DMS153 treated with DMSO at 0.1 percent for 48 hours (cell line): ENCODE measurements at regions not wholly inside any gene's neighbourhood (a gene's known extent, or its start where the extent isn't known, plus 50 kb on each side); places are given as distances from the start of the nearest gene placed in this dataset.

Experiments
- DNase-seq: peaks from one replicate; lab custom pipeline; 2025; ENCODE audit not compliant: unreplicated experiment; lab: John Stamatoyannopoulos, UW

DNA sequence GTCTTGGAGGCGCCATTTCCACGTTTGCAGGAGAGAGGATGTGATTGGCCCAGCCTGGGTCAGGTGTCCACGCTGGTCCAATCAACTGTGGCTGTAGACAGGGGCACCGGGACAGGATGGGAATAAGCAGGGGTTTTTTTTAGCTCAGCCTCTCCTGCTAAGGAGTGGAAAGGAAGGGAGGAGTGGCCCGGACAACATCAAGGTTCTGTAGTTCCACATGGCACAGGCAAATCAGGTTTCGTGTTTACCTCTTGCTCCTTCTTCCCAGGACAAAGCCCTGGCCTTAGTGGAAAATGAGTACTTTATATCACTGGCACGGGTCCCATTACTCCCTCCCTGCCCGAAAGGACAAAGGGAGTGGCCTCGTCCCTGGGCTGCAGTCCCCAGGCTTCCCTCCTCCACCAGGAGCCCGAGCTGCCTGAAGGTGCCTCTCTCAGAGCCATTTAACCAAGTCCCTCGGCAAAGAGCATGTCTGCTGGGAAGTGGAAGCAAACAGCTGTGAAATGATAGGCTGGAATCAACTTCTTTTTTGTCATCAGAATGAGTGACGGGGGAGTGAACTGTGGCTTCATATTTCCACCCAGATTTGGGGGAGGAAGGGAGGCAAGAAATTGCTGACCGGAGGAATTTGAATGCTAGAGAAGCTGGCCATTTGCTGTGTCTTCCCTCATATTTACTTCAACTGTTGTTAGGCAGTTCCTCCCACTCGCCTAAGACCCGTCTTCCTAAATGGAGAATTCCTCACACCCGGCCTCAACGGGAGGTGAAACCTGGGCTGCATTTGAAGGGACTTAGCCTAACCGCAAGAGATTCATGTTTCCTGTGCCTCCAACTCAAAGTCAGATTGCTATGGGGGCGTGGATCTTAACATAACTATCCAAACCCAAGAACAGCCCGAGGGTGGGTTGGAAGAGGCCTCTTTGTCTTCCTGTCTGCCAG, 84.9 kb upstream of the SLC44A3 start:
- no peak for DNase-seq

DNA sequence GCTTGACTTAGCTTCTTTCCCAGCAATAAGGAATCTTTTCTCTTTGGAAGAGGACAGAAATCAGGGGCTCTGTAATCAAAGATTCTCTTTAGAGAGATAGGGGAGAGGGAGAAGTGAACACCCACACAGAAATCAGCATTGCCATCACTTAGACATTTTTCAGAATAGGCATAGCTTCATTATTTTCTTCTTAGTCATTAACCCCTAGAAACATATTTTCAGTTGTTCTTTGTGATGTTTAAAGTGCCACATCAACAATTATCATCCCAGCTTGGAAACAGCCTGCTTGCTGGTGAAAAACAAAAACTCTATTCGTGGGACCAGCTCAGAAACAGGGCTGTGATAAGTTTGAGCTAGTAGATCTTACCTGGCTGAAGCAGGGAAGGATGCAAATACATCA, 88.3 kb upstream of the SLC44A3 start:
- DNase-seq: no peak

DNA sequence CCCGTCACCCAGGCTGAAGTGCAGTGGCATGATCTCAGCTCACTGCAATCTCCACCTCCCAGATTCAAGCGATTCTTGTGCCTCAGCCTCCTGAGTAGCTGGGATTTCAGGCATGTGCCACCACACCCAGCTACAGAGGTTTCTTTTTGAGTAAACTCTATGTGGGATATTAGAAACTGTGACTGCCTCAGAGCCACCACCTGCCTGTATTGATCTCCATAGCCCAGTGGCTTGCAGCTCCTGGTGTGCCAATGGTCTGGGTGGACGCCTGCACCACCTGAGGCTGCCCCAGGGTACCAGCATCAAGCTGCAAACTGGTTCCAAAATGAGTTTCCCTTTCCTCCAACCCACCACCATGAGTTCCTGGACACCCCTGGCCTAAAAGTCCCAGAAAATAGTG, 89.7 kb upstream of the SLC44A3 start:
- DNase-seq: no peak

DNA sequence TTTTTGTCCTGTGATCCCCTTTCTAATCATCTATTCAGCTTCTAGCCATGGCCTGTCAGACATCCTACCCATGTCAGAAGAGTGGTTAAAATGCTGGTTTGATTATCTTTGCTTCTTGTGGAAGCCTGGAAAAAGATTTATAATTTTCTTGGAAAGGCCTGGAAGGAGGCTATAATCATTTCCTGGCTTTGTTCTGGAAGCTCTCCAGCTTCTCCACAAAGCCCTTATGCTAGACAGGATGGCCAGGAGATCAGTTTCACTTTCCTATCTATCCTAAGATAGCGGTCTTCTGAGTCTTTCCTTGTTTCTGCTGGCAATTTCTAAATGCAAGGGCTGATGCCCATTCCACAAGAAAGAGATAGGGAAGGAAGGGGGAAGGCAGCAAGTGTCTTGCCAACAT, 90.9 kb upstream of the SLC44A3 start:
- DNase-seq: no peak

DNA sequence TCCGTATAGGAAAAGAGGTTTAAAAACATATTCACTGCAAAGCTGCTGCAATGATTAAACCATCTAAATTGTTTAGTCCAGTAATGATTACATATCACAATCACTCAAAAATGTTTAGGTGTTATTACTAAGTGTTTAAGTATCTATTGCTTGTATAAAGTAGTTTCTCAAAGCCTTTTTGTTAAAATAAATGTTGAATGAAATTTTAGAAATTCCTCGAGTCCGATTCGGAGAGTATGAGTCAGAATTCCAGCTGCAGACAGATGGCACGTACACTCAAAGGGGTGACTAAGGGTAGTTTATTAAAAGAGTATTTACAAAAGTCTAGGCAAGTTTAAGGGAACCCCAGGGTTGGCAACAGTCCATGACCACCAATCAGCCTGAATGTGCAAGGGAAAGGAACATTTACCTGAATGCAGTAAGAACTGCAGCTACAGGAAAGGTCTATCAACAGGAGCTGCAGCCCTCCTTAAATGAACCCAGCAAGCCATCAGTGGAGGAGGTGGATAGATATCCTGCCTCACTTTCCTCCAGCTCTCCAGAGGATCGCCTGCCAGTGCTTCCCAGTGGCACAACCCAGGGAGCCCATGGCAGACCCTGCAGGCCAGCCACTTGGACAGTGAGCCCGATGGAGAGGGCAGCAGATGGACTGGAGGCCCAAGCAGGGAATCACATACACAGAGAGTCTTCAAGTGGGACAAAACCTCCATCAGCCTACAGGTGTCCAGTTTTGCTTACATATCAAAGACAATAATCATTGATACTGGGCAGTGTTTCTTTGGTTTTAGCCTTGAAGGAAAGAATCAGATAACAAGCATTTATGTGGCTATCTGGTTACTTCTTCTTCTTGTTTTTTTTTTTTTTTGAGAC, 92.1 kb upstream of the SLC44A3 start:
- DNase-seq: no peak

DNA sequence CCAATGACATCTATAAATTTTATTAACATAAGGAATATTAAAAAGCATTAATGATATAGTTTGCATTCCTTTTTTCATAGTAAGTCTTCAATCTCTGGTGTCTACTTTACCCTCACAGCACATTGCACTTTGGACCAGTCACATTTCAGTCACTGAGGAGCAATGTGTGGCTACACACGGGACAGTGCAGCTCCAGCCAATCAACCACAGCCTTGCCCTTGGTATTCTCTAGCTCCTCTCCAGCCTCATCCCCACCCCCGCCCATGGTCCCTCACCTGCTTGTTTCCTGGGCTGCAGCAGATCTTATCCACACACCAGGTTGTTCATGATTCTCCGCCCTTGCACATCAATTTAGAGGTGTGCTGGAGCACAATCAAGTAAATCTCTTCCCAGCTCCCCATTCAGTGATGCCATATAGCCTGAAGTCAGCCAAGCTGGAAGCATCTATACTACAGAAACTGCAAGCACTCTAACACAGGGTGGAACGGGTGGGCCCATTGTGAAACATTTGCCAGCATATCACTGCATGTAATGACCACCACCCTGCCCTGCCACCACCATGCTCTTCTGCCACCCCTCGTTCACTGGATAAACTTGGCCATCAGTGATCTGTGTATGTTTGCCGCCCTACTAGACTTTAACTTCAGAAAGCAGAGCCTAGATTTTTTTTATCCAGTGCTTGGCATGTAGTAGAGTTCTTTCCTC, 93.0 kb upstream of the SLC44A3 start:
- no peak for DNase-seq

DNA sequence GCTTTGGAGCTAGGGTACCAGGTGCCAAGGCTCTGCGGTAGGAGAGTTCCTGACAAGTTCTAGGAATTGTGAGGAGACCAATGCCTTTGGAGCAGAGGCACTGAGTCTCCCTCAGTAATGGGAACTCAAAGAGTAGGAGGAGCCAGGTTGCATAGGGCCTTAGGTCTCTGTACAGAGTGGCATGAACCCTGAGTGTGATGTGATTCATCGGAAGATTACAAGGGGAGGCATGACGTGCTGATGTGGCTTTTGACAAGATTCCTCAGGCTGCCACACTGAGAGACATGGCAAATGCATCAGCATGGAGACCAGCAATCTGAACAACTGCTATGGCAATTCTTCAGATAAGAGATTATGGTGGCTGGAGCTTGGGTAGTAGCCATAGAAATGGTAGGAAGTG, 94.6 kb upstream of the SLC44A3 start:
- no peak for DNase-seq

DNA sequence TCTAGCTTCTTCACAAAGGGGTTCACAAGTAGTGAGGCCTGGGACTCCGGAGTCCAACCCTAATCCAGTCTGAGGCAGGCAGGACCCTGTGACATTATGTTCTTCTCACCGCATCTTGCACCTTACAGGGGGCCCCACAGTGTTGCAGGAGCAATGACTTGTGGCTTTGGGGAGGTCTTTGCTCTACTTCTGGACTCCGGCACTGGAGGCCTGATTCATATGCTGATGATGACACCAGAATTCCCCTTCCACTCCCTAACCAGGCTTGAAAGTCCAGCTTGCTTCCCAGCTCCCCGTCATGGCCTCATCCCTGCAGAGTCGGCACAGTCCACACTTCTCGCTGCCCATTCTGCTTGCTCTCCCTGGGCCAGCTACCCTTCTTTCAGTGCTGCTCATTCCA, 96.3 kb upstream of the SLC44A3 start:
- no peak for DNase-seq

DNA sequence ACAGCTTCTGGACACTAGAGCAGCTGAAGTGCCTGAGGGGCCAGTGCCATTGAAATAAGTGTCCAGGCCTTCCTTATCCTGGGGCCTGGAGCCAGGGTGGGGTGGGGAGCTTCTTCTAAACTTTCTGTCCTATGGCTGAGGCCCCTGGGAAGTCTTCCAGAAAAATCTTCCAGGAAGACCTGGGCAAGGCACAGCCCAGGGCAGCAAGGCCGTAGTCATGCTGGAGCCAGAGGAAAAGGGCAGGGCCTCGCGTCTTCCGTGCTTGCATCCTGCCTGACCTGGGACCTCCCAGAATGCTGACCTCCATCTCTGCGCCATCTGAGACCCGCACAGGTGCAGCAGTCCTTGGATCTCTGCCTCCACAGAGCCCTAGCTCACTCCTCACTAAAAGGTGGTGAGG, 96.7 kb upstream of the SLC44A3 start:
- DNase-seq: no peak

DNA sequence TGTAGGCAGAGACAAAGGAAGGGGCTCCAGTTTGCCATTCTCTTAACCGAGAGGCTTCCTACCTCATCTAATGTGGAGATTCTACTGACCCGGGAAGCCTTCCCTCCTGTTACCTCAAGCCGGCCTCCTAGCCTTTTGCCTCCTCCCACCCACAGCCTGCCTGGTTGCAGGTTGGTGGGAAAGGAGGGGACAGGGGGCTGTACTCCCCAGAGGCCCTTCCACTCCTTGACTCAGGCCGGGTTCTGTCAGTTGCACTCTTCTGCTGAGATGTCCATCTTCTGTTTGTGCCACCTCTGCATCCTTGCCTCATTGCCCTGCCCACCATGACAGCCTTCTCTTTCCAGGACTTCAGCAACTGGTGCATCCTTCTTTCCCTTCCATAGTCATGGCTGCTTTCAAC, 98.0 kb upstream of the SLC44A3 start:
- no peak for DNase-seq

DNA sequence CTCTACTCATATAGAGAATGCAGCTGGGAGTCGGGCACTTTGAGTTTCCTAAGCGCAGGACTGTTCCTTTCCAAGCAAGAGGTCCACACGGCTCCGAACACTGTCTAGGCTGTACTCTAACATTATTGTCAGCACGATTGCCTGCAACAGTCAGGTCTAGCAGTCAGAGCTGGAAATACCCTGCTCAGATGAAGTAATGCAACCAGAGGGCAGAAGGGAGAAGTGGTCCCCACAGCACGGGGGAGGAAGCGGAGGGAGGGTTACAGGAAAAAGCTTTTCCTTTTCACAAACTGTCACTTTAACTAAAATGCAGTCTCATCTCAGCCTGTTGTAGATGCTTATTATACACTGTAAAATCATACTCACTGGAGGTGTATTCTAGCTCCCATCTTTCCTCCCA, 98.9 kb upstream of the SLC44A3 start:
- no peak for DNase-seq

DNA sequence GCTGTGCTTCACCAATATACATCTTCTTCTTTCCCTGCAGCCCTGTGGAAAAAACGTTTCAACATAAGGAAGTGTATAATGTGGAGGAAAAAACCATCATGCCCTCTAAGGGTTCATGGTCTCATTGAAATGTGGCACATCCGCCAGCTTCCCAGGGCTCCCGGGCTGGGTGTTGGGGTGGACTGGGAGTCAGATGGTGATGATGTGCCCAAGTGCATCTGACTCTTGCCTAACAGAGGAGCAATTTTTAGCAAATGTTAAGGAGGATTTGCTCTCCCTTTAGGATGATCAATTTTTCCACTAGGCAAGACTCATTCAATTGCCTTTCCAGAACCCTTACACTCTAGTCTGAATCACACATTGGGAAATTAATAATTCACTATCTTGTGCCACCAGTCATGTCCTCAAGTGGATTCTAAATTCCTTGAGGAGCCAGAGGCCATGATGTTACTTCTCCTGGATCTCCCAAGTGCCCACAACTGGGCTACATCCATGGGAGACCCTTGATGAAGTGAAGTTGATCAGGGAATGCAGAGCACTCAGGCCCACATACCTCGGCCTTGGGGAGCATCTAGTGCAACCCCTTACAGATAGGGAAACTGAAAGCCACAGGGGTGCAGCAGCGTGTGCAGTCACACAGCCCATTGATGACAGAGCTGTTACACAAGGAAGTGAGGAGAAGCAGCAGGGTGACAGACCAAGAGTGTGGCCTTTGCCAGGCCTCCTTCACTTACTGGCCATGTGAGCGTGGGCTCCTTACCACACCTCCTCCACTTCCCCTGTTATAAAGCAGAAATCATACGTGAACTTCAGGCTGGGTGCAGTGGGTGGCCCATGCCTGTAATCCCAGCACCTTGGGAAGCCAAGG, 100.0 kb upstream of the SLC44A3 start:
- DNase-seq: no peak

DNA sequence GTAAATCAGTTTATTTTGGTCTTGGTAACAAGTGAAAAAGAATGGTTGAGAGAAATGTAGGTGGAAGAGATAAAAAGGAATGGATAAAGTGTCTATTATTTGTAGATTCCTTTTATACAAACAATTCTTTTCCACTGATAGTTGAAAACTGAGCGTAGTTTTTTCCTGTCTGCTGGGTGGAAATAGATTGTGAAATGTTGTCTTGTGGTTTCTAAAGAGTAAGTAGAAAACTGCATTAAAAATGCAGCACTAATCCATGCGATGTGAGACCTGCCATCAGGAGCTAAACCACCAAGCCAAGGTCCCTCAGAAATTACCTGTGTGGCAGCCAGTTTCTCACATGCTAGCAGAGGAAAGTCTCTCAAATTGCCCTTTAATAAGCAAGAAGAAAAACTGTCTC, 103.2 kb upstream of the SLC44A3 start:
- DNase-seq: no peak

DNA sequence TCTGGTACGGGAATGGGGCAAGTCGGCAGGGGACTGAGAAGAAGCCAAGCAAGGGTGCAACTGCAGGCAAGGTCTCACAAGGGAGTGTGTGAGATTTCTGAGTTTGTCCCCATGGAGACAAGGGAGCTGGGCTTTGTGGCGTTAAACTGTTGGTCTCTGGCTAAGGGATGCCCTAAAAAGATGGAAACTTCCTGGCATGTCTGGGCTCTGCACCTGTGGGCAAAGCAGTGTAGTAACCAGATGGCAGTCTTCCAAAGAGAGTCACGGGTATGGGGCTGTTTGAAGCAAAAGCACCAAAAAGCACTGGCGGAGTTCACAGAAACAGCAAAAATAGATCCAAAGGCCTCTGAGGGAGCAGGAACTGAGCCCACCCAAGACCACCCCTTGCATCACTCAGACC, 104.8 kb upstream of the SLC44A3 start:
- no peak for DNase-seq

DNA sequence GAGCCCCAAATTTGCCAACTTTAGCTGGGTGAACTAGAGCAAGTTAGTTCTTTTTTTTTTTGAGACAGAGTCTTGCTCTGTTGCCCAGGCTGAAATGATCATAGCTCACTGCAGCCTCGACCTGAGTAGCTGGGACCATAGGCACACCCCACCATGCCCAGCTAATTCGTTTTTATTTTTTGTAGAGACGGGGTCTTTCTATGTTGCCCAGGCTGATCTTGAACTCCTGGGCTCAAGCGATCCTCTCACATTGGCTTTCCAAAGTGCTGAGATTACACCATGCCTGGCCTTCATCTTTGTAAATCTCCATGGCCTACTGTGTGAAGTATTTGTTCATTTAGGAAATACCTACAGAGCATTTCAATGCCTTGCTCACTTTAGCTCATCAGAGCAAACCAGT, 105.6 kb upstream of the SLC44A3 start:
- no peak for DNase-seq

DNA sequence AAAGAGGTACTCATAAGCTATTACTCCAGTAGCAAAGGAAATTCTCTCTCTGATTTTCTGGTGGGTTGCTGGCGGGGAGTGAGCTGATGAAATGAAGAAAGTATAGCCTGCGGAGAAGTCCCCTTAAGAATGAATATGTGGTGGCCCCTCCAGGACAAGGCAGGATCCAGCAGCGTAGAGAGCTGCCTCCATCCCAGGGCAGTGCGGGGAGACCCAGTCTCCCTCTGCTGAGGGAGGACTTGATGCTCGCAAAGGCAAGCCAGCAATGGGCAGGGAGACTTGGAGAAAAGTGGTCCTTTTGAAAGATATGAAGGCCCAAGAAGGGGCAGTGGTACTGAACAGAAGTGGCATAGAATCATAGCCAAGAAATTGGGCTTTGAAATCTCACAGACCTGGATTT, 106.0 kb upstream of the SLC44A3 start:
- DNase-seq: no peak

DNA sequence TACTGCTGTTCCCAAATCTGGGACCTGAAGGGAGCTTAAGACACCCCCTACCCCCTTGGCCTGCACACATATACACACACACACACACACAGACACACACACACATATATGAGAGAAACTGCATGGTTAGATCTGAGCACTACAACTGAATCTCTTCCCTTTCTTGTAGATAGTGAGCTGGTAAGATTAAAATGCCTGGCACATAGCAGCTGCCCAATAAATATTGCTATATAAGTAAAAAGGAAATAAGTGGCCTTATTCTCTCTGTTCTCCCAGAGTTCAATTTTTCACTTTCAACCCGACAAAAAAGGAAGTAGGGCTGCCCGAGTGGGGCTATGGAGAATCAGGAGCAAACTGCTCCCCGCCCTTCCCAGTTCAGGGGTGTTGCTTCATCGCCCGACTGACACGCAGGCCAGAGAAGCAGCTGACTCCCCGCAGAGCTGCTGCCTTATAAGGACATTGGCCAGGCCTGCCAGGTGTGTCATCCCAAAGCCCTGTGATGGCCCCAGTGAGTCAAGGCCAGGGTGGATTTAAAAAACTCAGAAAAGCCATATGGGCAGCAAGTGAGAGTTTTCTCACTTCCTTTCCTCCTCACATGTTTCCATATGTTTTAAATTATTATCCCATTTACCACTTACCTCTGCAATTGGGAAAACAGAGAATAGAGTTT, 106.5 kb upstream of the SLC44A3 start:
- no peak for DNase-seq

DNA sequence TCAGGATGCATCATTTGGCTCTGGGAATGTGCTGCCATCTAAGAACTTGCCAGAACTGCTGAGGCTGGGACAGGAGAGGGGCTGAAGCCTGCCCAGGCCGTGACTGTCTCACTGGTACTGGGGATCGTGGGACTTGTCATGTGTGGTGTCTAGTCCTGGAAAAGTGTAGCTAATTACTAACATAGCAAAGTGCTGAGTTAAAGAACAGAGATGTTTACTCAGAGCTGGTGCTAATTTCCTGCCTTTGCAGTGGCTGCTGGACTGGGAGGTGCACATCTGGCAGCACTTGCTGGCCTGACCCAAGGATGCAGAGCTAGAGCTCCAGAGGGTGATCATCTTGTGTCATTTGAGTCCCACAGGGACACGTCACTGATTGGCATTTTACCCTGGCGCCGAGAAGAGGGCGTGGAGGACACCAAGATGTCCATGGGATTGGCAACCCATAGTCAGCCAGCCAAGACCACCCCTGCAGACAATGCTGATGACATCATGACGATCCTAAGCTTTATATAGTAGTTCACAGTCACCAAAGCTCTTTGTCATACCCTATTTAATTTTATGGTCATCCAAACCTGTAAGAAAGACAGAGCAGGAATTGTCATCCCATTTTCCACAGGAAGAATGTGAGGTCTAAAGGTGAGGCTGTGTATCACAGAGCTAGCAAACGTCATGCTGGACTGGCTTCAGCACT, 110.1 kb upstream of the SLC44A3 start:
- DNase-seq: no peak

DNA sequence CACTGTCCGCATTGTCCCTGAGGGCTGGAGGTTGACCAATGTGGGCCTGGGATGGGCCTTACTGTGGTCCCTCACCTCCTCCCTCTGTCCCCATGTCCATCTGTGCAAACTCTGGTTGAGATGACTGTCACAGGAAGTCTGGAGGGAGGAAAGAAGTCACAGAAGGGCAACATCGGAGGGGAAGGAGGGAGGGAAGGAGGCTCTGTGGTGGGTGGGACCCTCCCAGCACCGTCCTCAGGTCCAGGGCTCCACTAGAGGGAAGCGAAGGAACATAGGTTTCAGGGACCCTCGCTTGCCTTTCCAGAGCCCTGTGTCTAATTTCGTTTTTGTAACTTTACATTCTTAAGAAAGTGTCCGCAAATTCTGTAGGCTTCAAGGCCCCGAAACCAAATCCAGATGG, 111.3 kb upstream of the SLC44A3 start:
- no peak for DNase-seq

DNA sequence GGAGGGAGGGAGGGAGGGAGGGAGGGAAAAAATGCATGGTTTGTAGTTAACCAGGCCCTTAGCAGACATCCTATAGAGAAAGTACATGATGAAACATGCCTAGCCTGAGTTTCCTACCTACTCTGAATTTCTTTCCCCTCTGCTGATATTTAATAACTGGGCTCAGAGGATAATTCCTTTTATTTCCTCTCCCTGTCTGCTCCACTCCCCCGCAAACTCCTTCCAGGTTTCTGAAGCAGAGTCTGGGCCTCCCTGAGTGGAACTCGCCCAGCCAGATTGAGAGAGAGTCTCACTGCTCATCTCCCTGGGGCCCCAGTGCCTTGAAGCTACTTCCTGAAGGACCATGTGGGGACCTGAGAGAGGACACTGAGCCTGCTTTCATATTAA, 111.9 kb upstream of the SLC44A3 start:
- DNase-seq: no peak
